HUES6 (cell line): ENCODE measurements at regions not wholly inside any gene's neighbourhood (a gene's known extent, or its start where the extent isn't known, plus 50 kb on each side); places are given as distances from the start of the nearest gene placed in this dataset.

Experiments used
- H3K27ac ChIP-seq: 2 replicates; pipeline ENCODE4 v1.7.0; 2013; ENCODE audit warnings: low read depth, mild to moderate bottlenecking, low read length, inconsistent platforms
- H3K27me3 ChIP-seq: 2 replicates; pipeline ENCODE4 v1.6.1; 2013; ENCODE audit warnings: low read length; ENCODE audit not compliant: control insufficient read depth, insufficient read depth
- H3K36me3 ChIP-seq: 2 replicates; pipeline ENCODE4 v1.6.1; 2013; ENCODE audit warnings: low read length; ENCODE audit not compliant: control insufficient read depth, insufficient read depth
- H3K4me1 ChIP-seq: 2 replicates; pipeline ENCODE4 v1.6.1; 2013; ENCODE audit warnings: low read length; ENCODE audit not compliant: control insufficient read depth, insufficient read depth
- H3K4me3 ChIP-seq: 2 replicates; pipeline ENCODE4 v1.5.1; 2013; ENCODE audit warnings: low read depth, low read length
- H3K9ac ChIP-seq: one replicate; pipeline ENCODE4 v1.6.1; 2013; ENCODE audit warnings: mild to moderate bottlenecking, low read length
- H3K9me3 ChIP-seq: 2 replicates; pipeline ENCODE4 v1.6.1; 2013; ENCODE audit warnings: low read depth, low read length; ENCODE audit not compliant: control insufficient read depth, insufficient read depth

DNA sequence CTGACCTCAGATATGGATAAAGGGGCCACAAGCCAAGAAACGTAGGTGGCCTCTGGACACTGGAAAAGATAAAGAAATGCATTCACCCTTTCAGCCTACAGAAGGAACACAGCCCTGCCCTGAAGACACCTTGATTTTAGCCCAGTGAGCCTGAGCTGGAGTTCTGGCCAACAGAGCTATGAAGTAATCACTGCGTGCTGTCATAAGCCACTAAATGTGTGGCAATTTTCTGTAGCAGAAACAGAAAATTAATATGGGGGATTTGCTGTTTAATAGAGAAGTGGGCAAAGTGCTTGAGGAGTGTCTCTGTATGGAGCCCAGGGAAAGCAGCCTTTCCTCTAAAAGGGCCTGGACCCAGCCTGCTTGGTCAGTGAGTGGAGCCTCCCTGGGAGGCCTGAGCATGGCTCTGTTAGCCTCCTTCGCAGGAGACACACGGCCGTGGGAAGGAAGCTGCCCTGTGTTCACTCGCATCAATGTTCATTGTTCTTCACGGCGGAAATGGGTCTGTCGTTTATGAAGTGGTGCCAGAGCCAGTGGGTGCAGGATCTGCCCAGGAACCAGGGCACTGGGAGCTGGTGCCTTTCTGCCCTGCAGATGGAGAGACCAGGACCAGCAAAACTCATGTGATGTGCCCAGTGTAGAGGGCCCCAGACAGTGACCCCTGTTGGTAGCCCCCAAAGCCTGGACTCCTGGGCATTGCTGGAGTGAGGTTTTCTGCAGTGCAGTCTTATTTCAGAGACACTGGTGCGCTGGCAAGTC, 268.9 kb downstream of the NDUFA10 start:
- no peak overlapping the region for H3K9ac ChIP-seq
- no peak overlapping the region for H3K4me3 ChIP-seq
- H3K4me1 ChIP-seq, result peaks cover 23% of the 10 kb centered on the region
- H3K27ac ChIP-seq, result no peak overlapping the region
- no peaks in the 10 kb centered on the region for H3K36me3 ChIP-seq
- peaks cover 11% of the 10 kb centered on the region for H3K9me3 ChIP-seq
- no peaks in the 10 kb centered on the region for H3K27me3 ChIP-seq

DNA sequence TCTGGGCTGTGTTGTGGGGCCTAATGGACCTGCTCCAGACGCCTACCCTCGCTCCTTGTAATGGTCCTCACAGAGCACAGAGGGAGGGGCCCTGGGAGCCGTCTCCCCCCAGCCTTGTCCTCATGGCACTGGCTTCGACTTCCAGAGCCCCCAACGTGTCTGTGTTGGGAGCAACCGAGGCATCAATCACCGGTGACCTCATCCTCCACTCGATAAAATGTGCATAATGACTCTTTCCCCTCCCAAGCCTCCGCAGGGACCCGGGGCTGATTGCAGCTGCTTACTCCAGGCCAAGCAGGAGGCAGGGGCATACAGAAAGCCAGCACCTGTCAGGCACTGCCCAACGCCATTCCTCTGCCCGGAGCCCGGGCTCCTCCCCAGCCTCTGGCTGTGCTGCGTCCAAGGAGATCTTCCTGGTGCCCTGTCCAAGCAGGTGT, 271.7 kb downstream of the NDUFA10 start:
- Histone ChIP-seq H3K27me3 (no peaks in the 10 kb centered on the region), H3K4me1 (peaks cover 22% of the 10 kb centered on the region), H3K9me3 (no peaks in the 10 kb centered on the region), H3K36me3 (no peaks in the 10 kb centered on the region), H3K27ac (no peak overlapping the region), H3K9ac (no peak overlapping the region), H3K4me3 (no peak overlapping the region)

- Histone ChIP-seq H3K4me1 (peaks cover 17% of the 10 kb centered on the region), H3K27me3 (no peaks in the 10 kb centered on the region), H3K27ac (no peak overlapping the region), H3K36me3 (no peaks in the 10 kb centered on the region), H3K4me3 (no peak overlapping the region), H3K9me3 (no peaks in the 10 kb centered on the region), H3K9ac (no peak overlapping the region)
Measured at GRCh38 chr2:239752951-239753350, 272.2 kb downstream of the NDUFA10 start.

GRCh38 chr2:239751679-239752355, 273.3 kb downstream of the NDUFA10 start:
- no peak overlapping the region for H3K27ac ChIP-seq

DNA sequence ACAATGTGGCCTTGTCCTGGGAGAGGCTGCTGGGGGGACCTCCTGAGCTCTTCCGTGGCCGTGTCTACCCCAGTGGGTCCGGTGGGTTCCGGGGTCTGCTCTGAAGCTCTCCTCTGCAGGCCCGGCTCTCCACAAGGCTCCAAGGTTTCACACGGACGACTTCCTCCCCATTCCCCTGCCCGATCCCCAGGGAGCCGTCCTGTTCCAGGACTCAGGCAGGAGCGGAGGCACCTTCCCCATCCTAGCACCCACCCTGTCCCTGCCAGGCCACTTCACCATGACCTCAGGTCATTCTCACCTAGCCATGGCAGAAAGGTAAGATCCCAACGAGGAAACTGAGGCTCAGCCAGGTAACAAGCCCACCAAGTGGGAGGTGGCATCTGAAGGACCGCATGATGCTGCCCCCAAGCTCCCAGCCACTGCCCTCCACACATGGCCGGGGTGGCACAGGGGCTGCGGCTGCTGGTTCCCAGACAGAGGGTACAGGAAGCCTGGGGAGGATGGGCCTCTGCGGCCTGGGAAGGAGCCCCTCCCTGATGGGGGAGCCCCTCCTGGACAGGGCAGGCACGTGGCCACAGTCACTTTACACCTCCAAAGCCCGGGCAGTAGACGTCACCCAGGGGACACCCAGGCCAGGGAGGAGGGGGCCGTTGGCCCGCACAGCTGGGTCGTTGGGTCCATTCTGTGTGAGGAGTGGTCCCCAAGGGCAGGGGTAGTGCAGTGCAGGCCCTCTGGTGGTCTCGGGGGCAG, 274.0 kb downstream of the NDUFA10 start:
- peaks cover 11% of the 10 kb centered on the region; the same call in 1 of the 2 replicates for H3K4me1 ChIP-seq
- H3K27ac ChIP-seq, result no peak overlapping the region
- no peak overlapping the region for H3K4me3 ChIP-seq
- no peaks in the 10 kb centered on the region for H3K36me3 ChIP-seq
- H3K9ac ChIP-seq, result no peak overlapping the region
- H3K9me3 ChIP-seq, result no peaks in the 10 kb centered on the region
- H3K27me3 ChIP-seq, result no peaks in the 10 kb centered on the region

More at GRCh38 chr2:239751679-239752355, 273.3 kb downstream of the NDUFA10 start:
- Histone ChIP-seq H3K36me3 (no peaks in the 10 kb centered on the region), H3K27me3 (no peaks in the 10 kb centered on the region), H3K4me3 (no peak overlapping the region), H3K4me1 (peaks cover 11% of the 10 kb centered on the region; the same call in 1 of the 2 replicates), H3K9me3 (no peaks in the 10 kb centered on the region), H3K9ac (no peak overlapping the region)

- Histone ChIP-seq H3K9ac (no peak overlapping the region), H3K27me3 (no peaks in the 10 kb centered on the region), H3K4me3 (no peak overlapping the region), H3K36me3 (no peaks in the 10 kb centered on the region), H3K27ac (no peak overlapping the region), H3K4me1 (peaks cover 11% of the 10 kb centered on the region; the same call in 1 of the 2 replicates), H3K9me3 (no peaks in the 10 kb centered on the region)
Measured at GRCh38 chr2:239750045-239750835, 274.9 kb downstream of the NDUFA10 start.

DNA sequence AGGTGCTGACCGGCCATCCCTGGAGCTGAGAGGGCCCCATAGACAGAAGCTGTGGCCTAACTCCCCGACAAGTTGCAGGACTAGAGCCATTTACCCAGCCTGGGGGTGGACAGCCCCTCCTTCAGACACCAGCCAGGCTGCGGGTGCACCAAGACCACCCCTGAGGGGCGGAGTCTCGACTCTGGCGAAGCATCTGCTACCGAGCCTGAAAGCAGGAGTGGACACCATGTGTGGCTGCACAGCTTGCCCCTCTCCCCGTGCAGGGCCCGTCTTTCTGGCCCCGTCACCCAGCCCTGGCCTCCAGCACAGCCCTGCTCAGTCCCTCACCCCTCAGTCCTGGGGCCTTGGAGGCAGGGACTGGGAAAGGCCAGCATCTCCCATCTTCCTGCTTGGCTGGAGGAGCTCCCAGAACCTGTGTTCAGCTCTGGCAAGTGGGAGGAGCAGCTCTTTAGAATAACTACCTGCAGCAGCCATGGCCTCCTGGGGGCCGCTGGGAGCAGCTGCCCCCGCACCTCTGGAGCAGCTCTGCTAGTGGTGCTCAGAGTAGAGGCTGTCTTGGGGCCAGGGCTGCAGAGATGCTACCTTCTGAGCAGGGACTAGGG, 275.8 kb downstream of the NDUFA10 start:
- Histone ChIP-seq H3K9ac (no peak overlapping the region), H3K36me3 (no peaks in the 10 kb centered on the region), H3K4me1 (peaks cover 11% of the 10 kb centered on the region; the same call in 1 of the 2 replicates), H3K4me3 (no peak overlapping the region), H3K27me3 (no peaks in the 10 kb centered on the region), H3K9me3 (no peaks in the 10 kb centered on the region), H3K27ac (no peak overlapping the region)

- Histone ChIP-seq H3K9ac (no peak overlapping the region), H3K27ac (no peak overlapping the region), H3K4me3 (no peak overlapping the region), H3K36me3 (no peaks in the 10 kb centered on the region), H3K4me1 (peaks cover 11% of the 10 kb centered on the region; the same call in 1 of the 2 replicates), H3K27me3 (no peaks in the 10 kb centered on the region), H3K9me3 (no peaks in the 10 kb centered on the region)
Measured at GRCh38 chr2:239748811-239749210, 276.3 kb downstream of the NDUFA10 start.

DNA sequence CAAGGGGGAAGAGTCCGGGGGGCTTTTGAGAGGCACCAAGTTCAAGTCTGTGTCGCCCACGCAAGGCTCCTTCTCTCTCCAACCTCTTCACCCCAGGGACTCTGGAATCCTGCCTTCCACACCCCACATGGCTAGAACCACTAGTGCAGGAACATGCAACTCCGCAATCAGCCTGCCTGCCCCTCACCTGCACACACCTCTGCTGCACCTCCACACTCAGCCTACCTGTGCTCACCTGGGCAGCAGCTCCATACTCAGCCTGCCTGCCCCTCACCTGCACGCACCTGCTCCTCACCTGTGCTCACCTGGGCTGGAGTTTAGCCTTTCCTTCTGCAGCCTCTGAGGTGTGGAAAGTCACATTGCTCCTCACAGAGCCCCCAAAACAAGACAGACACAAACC, 277.4 kb downstream of the NDUFA10 start:
- H3K9me3 ChIP-seq, result no peaks in the 10 kb centered on the region
- no peaks in the 10 kb centered on the region for H3K27me3 ChIP-seq
- no peak overlapping the region for H3K4me3 ChIP-seq
- peaks cover 11% of the 10 kb centered on the region; the same call in 1 of the 2 replicates for H3K4me1 ChIP-seq
- H3K27ac ChIP-seq, result no peak overlapping the region
- no peaks in the 10 kb centered on the region for H3K36me3 ChIP-seq
- H3K9ac ChIP-seq, result no peak overlapping the region

DNA sequence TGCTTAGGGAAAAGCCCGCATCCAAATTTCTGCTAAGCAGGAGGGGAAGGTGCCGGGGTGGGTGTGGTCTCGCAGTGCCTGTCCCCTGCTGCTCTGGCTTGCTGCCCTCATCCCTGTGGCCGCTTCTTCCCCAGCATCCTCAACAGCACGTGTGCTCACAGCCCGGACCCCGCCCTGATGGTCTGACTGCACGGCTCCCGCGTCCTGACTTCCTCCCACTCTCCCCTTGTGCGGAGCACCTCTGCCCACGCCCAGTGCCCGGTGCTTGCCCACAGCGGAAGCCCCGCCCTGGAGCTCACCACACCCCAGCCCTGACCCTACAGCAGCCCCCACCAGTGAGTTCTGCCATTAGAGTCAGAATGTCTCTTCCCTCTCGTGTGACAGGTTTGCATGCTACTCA, 277.9 kb downstream of the NDUFA10 start:
- no peak overlapping the region for H3K27ac ChIP-seq
- no peak overlapping the region for H3K4me3 ChIP-seq
- H3K4me1 ChIP-seq, result peaks cover 11% of the 10 kb centered on the region; the same call in 1 of the 2 replicates
- no peaks in the 10 kb centered on the region for H3K36me3 ChIP-seq
- H3K9ac ChIP-seq, result no peak overlapping the region
- no peaks in the 10 kb centered on the region for H3K27me3 ChIP-seq
- no peaks in the 10 kb centered on the region for H3K9me3 ChIP-seq
